HepG2 (cell line): ENCODE measurements at regions not wholly inside any gene's neighbourhood (a gene's known extent, or its start where the extent isn't known, plus 50 kb on each side); places are given as distances from the start of the nearest gene placed in this dataset.

ENCODE experiments used
- ATAC-seq: fragments of 200-7000 bp; cut with Tn5 transposase; 3 replicates; pipeline ENCODE4 v1.9.1; 2020; ENCODE audit warnings: mild to moderate bottlenecking, moderate library complexity
- BruUV-seq: library from RNA; stranded (reverse); fragments of 400-500 nt; replicated peaks from 2 replicates; lab custom pipeline; 2021; lab: Mats Ljungman, UMichigan
- CTCF ChIA-PET: fragments of 300-600 bp; formaldehyde crosslinking; extraction: SDS; loops from one replicate; lab custom pipeline; 2021; ENCODE audit warnings: low total read pairs, inconsistent platforms, low intra/inter-chr PET ratio; lab: Yijun Ruan, JAX
- POLR2A ChIA-PET: fragments of 350-600 bp; sonication (Branson Sonifier 250); formaldehyde crosslinking; loops from one replicate; lab custom pipeline; 2020; ENCODE audit warnings: antibody characterized with exemption, inconsistent platforms; lab: Yijun Ruan, JAX
- DNase-seq: peaks from one replicate; pipeline ENCODE4 v3.0.0-alpha.2; 2015; ENCODE audit warnings: low spot score
- FAIRE-seq: peaks from 3 replicates; lab custom pipeline; 2011; peaks lifted over from hg19 to GRCh38; lab: Jason Lieb, UNC
- H2AFZ ChIP-seq: one replicate; pipeline ENCODE4 v1.6.1; 2011; ENCODE audit warnings: low read length, inconsistent platforms
- H3K27ac ChIP-seq: fragments of 300-600 bp; 3 replicates; pipeline ENCODE4 v1.8.0; 2011; ENCODE audit warnings: mixed run types, mild to moderate bottlenecking, mixed read lengths, low read length, inconsistent platforms; ENCODE audit not compliant: insufficient read depth; ENCODE audit errors: extremely low read length
- H3K27me3 ChIP-seq, 2 experiments: fragments of 200-600 bp in 1 of 2; 2 replicates in 1 of 2; 3 replicates in 1 of 2; pipeline versions ENCODE4 v1.6.0 to v1.8.0; 2011; ENCODE audit warnings: low read length in 2 of 2, mild to moderate bottlenecking in 2 of 2, moderate library complexity in 2 of 2, inconsistent platforms in 1 of 2; ENCODE audit not compliant: insufficient read depth in 2 of 2, control insufficient read depth in 1 of 2
- H3K36me3 ChIP-seq, 2 experiments: fragments of 200-600 bp in 1 of 2; replicated peaks in 1 of 2; 2 replicates in 1 of 2; 3 replicates in 1 of 2; pipeline versions ENCODE4 v1.5.1 to v1.8.0; 2011; ENCODE audit warnings: low read length in 2 of 2, inconsistent platforms in 1 of 2; ENCODE audit not compliant: insufficient read depth in 2 of 2, control insufficient read depth in 1 of 2
- H3K4me1 ChIP-seq: 2 replicates; pipeline ENCODE4 v1.5.1; 2012; ENCODE audit warnings: low read length, inconsistent platforms; ENCODE audit not compliant: insufficient read depth
- H3K4me2 ChIP-seq: 2 replicates; pipeline ENCODE4 v1.6.0; 2011; ENCODE audit warnings: low read depth, low read length, inconsistent platforms
- H3K4me3 ChIP-seq, 3 experiments: fragments of 200-600 bp in 1 of 3; sonication (generic), shearing (Covaris generic) in 1 of 3; replicated peaks in 1 of 3; 2 replicates each; pipeline ENCODE4 v1.5.1; 2011 to 2016; ENCODE audit warnings: low read length in 3 of 3, inconsistent platforms in 2 of 3, low read depth in 2 of 3, mild to moderate bottlenecking in 2 of 3, control low read depth in 1 of 3, mixed read lengths in 1 of 3; ENCODE audit not compliant: insufficient read depth in 1 of 3
- H3K79me2 ChIP-seq: one replicate; pipeline ENCODE4 v1.6.1; 2011; ENCODE audit warnings: low read length, inconsistent platforms; ENCODE audit not compliant: insufficient read depth
- H3K9ac ChIP-seq: 2 replicates; pipeline ENCODE4 v1.6.0; 2011; ENCODE audit warnings: mild to moderate bottlenecking, low read depth, low read length, inconsistent platforms; ENCODE audit not compliant: insufficient read depth
- H3K9me3 ChIP-seq: 2 replicates; pipeline ENCODE4 v1.5.1; 2012; ENCODE audit warnings: mild to moderate bottlenecking, low read length
- H4K20me1 ChIP-seq: 2 replicates; pipeline ENCODE4 v1.6.0; 2011; ENCODE audit warnings: inconsistent platforms, mild to moderate bottlenecking, low read length, moderate library complexity; ENCODE audit not compliant: insufficient read depth
- KDM1A ChIP-seq: IDR thresholded peaks from 2 replicates; pipeline ENCODE4 v1.6.1; 2016; ENCODE audit warnings: missing compliant biosample characterization
- KLF6 ChIP-seq: IDR thresholded peaks from 2 replicates; pipeline ENCODE4 v1.8.0; 2016; ENCODE audit warnings: missing biosample characterization, missing genetic modification reagents
- NFYB ChIP-seq: sonication (generic); formaldehyde crosslinking; IDR thresholded peaks from 2 replicates; pipeline ENCODE4 v1.4.0; 2020; ENCODE audit warnings: missing genetic modification reagents
- PPARG ChIP-seq: conservative IDR thresholded peaks from 2 replicates; pipeline ENCODE4 v1.6.1; 2016; ENCODE audit warnings: missing biosample characterization, missing genetic modification reagents
- STAG1 ChIP-seq: sonication (generic); formaldehyde crosslinking; IDR thresholded peaks from 2 replicates; pipeline ENCODE4 v1.4.0; 2020; ENCODE audit warnings: missing genetic modification reagents
- TBX2 ChIP-seq: sonication (generic); formaldehyde crosslinking; IDR thresholded peaks from 2 replicates; pipeline ENCODE4 v1.5.0; 2020; ENCODE audit warnings: missing genetic modification reagents, mild to moderate bottlenecking, borderline replicate concordance
- ZNF614 ChIP-seq: IDR thresholded peaks from 2 replicates; pipeline ENCODE4 v1.6.1; 2018; ENCODE audit warnings: missing biosample characterization, missing genetic modification reagents, inconsistent platforms, borderline replicate concordance
- ZNF773 ChIP-seq: sonication (generic); formaldehyde crosslinking; IDR thresholded peaks from 2 replicates; pipeline ENCODE4 v1.4.0; 2020; ENCODE audit warnings: missing genetic modification reagents, borderline replicate concordance
- WGBS: methylation state at CpG from one replicate; pipeline ENCODE4 v1.1.6; 2017; ENCODE audit warnings: low lambda C conversion rate; 5-methylcytosine and 5-hydroxymethylcytosine counted together
- in situ Hi-C: cut with HindIII; loops from 2 replicates; pipeline ENCODE4 v1.10.0; 2017; ENCODE audit warnings: low pct_unique_long_range_greater_than_20kb; ENCODE audit not compliant: extremely low pct_ligation_motif_present
- intact Hi-C: fragments of 100-400 bp; cut with micrococcal nuclease; formaldehyde crosslinking; loops from one replicate; pipeline ENCODE4 v1.10.0; 2022; ENCODE audit not compliant: unreplicated experiment
- TF ChIP-seq, protein P1 (sequence below): sonication (generic); formaldehyde crosslinking; IDR thresholded peaks from 2 replicates; pipeline ENCODE4 v1.4.0; 2020; ENCODE audit warnings: missing genetic modification reagents

GRCh38 chr1:84750110-84750730 lies 60.0 kb upstream of the SSX2IP start:
- intact Hi-C loops, result loop anchor here (5.0 kb wide), 1 partner anchor 818 kb away; no protein-coding TSS in a partner anchor
- no peaks in the 10 kb centered on the region for H3K9me3 ChIP-seq
- no TSS peak for BruUV-seq
- no peaks in the 10 kb centered on the region for H4K20me1 ChIP-seq
- H3K9ac ChIP-seq, result no peak overlapping the region
- H3K27me3 ChIP-seq, result no peaks in the 10 kb centered on the region
- ATAC-seq (no peak), DNase-seq (no peak), FAIRE-seq (no peak)
- no peaks in the 10 kb centered on the region for H3K36me3 ChIP-seq
- POLR2A ChIA-PET, result no interaction called here
- no peak overlapping the region for H3K27ac ChIP-seq
- CTCF ChIA-PET, result no interaction called here
- no peak overlapping the region for H2AFZ ChIP-seq
- H3K4me2 ChIP-seq, result no peak overlapping the region
- no peaks in the 10 kb centered on the region for H3K4me1 ChIP-seq
- WGBS, result 29% methylated on average over 6 of the region's 6 CpGs
- TF ChIP-seq PPARG (CRISPR knock-in tag) (no peak), ZNF773 (CRISPR knock-in tag) (no peak), STAG1 (CRISPR knock-in tag) (no peak), TBX2 (no peak), KDM1A (CRISPR knock-in tag) (no peak), KLF6 (no peak), ZNF614 (CRISPR knock-in tag) (no peak), NFYB (CRISPR knock-in tag) (no peak)
- TF ChIP-seq, protein P1, sequence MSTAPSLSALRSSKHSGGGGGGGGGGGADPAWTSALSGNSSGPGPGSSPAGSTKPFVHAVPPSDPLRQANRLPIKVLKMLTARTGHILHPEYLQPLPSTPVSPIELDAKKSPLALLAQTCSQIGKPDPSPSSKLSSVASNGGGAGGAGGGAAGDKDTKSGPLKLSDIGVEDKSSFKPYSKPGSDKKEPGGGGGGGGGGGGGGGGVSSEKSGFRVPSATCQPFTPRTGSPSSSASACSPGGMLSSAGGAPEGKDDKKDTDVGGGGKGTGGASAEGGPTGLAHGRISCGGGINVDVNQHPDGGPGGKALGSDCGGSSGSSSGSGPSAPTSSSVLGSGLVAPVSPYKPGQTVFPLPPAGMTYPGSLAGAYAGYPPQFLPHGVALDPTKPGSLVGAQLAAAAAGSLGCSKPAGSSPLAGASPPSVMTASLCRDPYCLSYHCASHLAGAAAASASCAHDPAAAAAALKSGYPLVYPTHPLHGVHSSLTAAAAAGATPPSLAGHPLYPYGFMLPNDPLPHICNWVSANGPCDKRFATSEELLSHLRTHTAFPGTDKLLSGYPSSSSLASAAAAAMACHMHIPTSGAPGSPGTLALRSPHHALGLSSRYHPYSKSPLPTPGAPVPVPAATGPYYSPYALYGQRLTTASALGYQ (CRISPR knock-in tag), result no peak
- in situ Hi-C loops, result loop anchor here (10.0 to 25.0 kb wide), 3 partner anchors 85 to 825 kb away; partner anchors contain the start of gene PRKACB
- no peaks in the 10 kb centered on the region for H3K79me2 ChIP-seq
- H3K4me3 ChIP-seq, result no peak overlapping the region
